HCT116 (cell line): ENCODE measurements at regions not wholly inside any gene's neighbourhood (a gene's known extent, or its start where the extent isn't known, plus 50 kb on each side); places are given as distances from the start of the nearest gene placed in this dataset.

ENCODE experiments used
- ATAC-seq: fragments of 200-7000 bp; cut with Tn5 transposase; 2 replicates; pipeline ENCODE4 v1.9.1; 2020; ENCODE audit warnings: mild to moderate bottlenecking, moderate library complexity
- BruUV-seq: library from RNA; stranded (reverse); fragments of 400-500 nt; replicated peaks from 2 replicates; lab custom pipeline; 2021; lab: Mats Ljungman, UMichigan
- CTCF ChIA-PET: fragments of 300-600 bp; sonication (Branson Sonifier 250); formaldehyde crosslinking; loops from one replicate; lab custom pipeline; 2021; ENCODE audit warnings: antibody characterized with exemption; lab: Charles Lee
- POLR2A ChIA-PET: fragments of 300-600, 350-600 bp; sonication (Branson Sonifier 250); formaldehyde crosslinking; loops from one replicate; lab custom pipeline; 2021; ENCODE audit warnings: antibody characterized with exemption; lab: Charles Lee
- RAD21 ChIA-PET, 2 experiments: fragments of 300-600 bp; sonication (Branson Sonifier 250); formaldehyde crosslinking; loops; one replicate each; lab custom pipeline; 2023; ENCODE audit warnings: low total read pairs in 2 of 2; ENCODE audit not compliant: uncharacterized antibody in 2 of 2, unreplicated experiment in 2 of 2, low non-redundant PET in 1 of 2; lab: Charles Lee
- DNase-seq: peaks from one replicate; pipeline ENCODE4 v3.0.0-alpha.2; 2010; ENCODE audit warnings: low read depth, low spot score
- H2AFZ ChIP-seq: fragments of 200-600 bp; shearing (Covaris generic), sonication (generic); 2 replicates; pipeline ENCODE4 v1.6.1; 2017; ENCODE audit warnings: low read depth, mixed run types, mixed read lengths, antibody characterized with exemption, low read length; ENCODE audit not compliant: poor library complexity, severe bottlenecking
- H3K27ac ChIP-seq: 2 replicates; pipeline ENCODE4 v1.5.1; 2012; ENCODE audit warnings: low read depth, low read length
- H3K27me3 ChIP-seq: fragments of 200-600 bp; sonication (generic); 2 replicates; pipeline ENCODE4 v1.6.1; 2016; ENCODE audit warnings: mixed run types, low read length, mixed read lengths; ENCODE audit not compliant: insufficient read depth
- H3K36me3 ChIP-seq, 2 experiments: fragments of 200-500 bp in 1 of 2; fragments of 200-600 bp in 1 of 2; sonication (Bioruptor generic) in 1 of 2; sonication (generic) in 1 of 2; 2 replicates each; pipeline versions ENCODE4 v1.5.1 to v1.6.1; 2014 to 2016; ENCODE audit warnings: low read length in 2 of 2, inconsistent platforms in 1 of 2, mixed read lengths in 1 of 2, mixed run types in 1 of 2; ENCODE audit not compliant: insufficient read depth in 2 of 2, control insufficient read depth in 1 of 2
- H3K4me1 ChIP-seq, 2 experiments: fragments of 200-600 bp in 1 of 2; sonication (generic) in 1 of 2; 2 replicates each; pipeline versions ENCODE4 v1.5.1 to v1.6.1; 2012 to 2017; ENCODE audit warnings: low read length in 2 of 2, inconsistent platforms in 1 of 2, mild to moderate bottlenecking in 1 of 2, mixed read lengths in 1 of 2, mixed run types in 1 of 2, moderate library complexity in 1 of 2; ENCODE audit not compliant: insufficient read depth in 2 of 2, control insufficient read depth in 1 of 2
- H3K4me2 ChIP-seq: fragments of 200-600 bp; sonication (generic); 2 replicates; pipeline ENCODE4 v1.6.1; 2017; ENCODE audit warnings: mixed run types, low read length, mixed read lengths
- H3K4me3 ChIP-seq, 2 experiments: fragments of 200-600 bp in 1 of 2; sonication (generic) in 1 of 2; replicated peaks in 1 of 2; 2 replicates each; pipeline ENCODE4 v1.5.1; 2011 to 2016; ENCODE audit warnings: low read length in 2 of 2, control low read depth in 1 of 2, low read depth in 1 of 2, mild to moderate bottlenecking in 1 of 2, mixed read lengths in 1 of 2, mixed run types in 1 of 2
- H3K79me2 ChIP-seq: fragments of 200-600 bp; sonication (generic); 2 replicates; pipeline ENCODE4 v1.6.1; 2017; ENCODE audit warnings: mild to moderate bottlenecking, mixed run types, low read length, moderate library complexity, mixed read lengths; ENCODE audit not compliant: insufficient read depth
- H3K9ac ChIP-seq: fragments of 200-600 bp; sonication (generic); 2 replicates; pipeline ENCODE4 v1.6.1; 2016; ENCODE audit warnings: low read length, mixed read lengths
- H3K9me2 ChIP-seq: fragments of 200-600 bp; sonication (generic), shearing (Covaris generic); 2 replicates; pipeline ENCODE4 v1.6.1; 2017; ENCODE audit warnings: mixed run types, mild to moderate bottlenecking, moderate library complexity; ENCODE audit not compliant: insufficient read depth
- H3K9me3 ChIP-seq, 2 experiments: fragments of 200-500 bp in 1 of 2; fragments of 200-600 bp in 1 of 2; sonication (Bioruptor generic) in 1 of 2; sonication (generic) in 1 of 2; 2 replicates each; pipeline ENCODE4 v1.6.1; 2014 to 2017; ENCODE audit warnings: low read length in 2 of 2, mixed read lengths in 2 of 2, inconsistent platforms in 1 of 2, low read depth in 1 of 2, mild to moderate bottlenecking in 1 of 2, mixed run types in 1 of 2, moderate library complexity in 1 of 2; ENCODE audit not compliant: control insufficient read depth in 1 of 2, insufficient read depth in 1 of 2
- H4K20me1 ChIP-seq: fragments of 200-600 bp; sonication (generic), shearing (Covaris generic); 2 replicates; pipeline ENCODE4 v1.6.1; 2017; ENCODE audit warnings: mixed run types, mild to moderate bottlenecking, moderate library complexity; ENCODE audit not compliant: insufficient read depth
- EGR1 ChIP-seq: IDR thresholded peaks from 2 replicates; pipeline ENCODE4 v1.6.1; 2012; ENCODE audit warnings: low read depth
- ELF1 ChIP-seq: IDR thresholded peaks from 2 replicates; pipeline ENCODE4 v1.6.1; 2012; ENCODE audit warnings: low read depth, borderline replicate concordance
- EZH2 ChIP-seq: fragments of 200-600 bp; sonication (generic); IDR thresholded peaks from 2 replicates; pipeline ENCODE4 v1.6.1; 2017; ENCODE audit warnings: antibody characterized with exemption, mixed run types
- POLR2A ChIP-seq: IDR thresholded peaks from 2 replicates; pipeline ENCODE4 v1.7.0; 2011; ENCODE audit warnings: borderline replicate concordance; ENCODE audit not compliant: insufficient read depth, insufficient read length; ENCODE audit errors: extremely low read depth
- RAD21 ChIP-seq: IDR thresholded peaks from 2 replicates; pipeline ENCODE4 v1.6.1; 2012; ENCODE audit warnings: low read depth, mild to moderate bottlenecking
- SIN3A ChIP-seq: IDR thresholded peaks from 2 replicates; pipeline ENCODE4 v1.6.1; 2012; ENCODE audit warnings: low read depth
- SRF ChIP-seq: IDR thresholded peaks from 2 replicates; pipeline ENCODE4 v1.6.1; 2012; ENCODE audit warnings: low read depth
- TCF7L2 ChIP-seq: IDR thresholded peaks from 2 replicates; pipeline ENCODE4 v1.7.0; 2011; ENCODE audit warnings: borderline replicate concordance, inconsistent platforms; ENCODE audit not compliant: insufficient read depth, insufficient read length; ENCODE audit errors: extremely low read depth
- intact Hi-C: fragments of 100-400 bp; cut with micrococcal nuclease; formaldehyde crosslinking; loops from 2 replicates; pipeline ENCODE4 v1.10.0; 2022
- TF ChIP-seq, protein P1 (sequence below): IDR thresholded peaks from 2 replicates; pipeline ENCODE4 v1.6.1; 2012; ENCODE audit warnings: low read depth
- TF ChIP-seq, protein P2 (sequence below): IDR thresholded peaks from 2 replicates; pipeline ENCODE4 v1.6.1; 2011; ENCODE audit warnings: mild to moderate bottlenecking, low read length, moderate library complexity; ENCODE audit not compliant: insufficient replicate concordance; ENCODE audit errors: extremely low read depth

DNA sequence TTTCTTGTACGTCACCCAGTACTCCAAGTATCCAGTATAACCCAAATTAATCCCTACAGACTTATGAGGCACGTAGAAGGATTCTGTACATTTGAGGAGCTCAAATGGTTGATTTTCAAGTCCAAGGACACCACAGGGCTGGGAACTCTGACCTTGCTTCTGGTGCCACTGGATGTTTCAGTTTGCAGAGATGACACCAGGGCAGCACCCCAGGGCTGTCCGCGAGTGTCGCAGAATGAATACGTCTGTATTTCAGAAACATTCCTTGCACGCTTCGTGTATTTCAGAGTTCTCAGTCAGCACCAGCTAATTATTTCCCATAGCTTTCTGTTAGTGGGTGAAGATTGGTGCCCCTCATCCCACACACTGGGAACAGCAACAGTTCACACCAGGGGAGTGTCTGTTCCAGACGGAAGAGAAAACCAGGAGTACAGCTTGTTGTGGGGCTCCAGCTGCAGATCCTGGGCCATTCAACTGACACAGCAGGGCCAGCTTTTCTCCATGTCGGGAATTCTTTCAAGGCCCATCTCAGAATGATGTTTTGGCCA lies 159.2 kb downstream of the RHOU start:
- Histone ChIP-seq H3K4me2 (no peak overlapping the region), H3K9me3 (no peaks in the 10 kb centered on the region), H3K36me3 (no peaks in the 10 kb centered on the region), H3K4me1 (no peaks in the 10 kb centered on the region), H4K20me1 (no peaks in the 10 kb centered on the region), H3K9ac (no peak overlapping the region), H2AFZ (no peak overlapping the region), H3K27ac (no peak overlapping the region), H3K27me3 (no peaks in the 10 kb centered on the region), H3K4me3 (no peak overlapping the region), H3K79me2 (no peaks in the 10 kb centered on the region), H3K9me2 (no peaks in the 10 kb centered on the region)
- BruUV-seq = no TSS peak
- RAD21 ChIA-PET = no interaction called here
- TF ChIP-seq RAD21 (no peak), EGR1 (no peak), SIN3A (no peak), SRF (no peak), POLR2A (no peak), TCF7L2 (no peak), EZH2 (no peak), ELF1 (no peak)
- TF ChIP-seq, protein P1, sequence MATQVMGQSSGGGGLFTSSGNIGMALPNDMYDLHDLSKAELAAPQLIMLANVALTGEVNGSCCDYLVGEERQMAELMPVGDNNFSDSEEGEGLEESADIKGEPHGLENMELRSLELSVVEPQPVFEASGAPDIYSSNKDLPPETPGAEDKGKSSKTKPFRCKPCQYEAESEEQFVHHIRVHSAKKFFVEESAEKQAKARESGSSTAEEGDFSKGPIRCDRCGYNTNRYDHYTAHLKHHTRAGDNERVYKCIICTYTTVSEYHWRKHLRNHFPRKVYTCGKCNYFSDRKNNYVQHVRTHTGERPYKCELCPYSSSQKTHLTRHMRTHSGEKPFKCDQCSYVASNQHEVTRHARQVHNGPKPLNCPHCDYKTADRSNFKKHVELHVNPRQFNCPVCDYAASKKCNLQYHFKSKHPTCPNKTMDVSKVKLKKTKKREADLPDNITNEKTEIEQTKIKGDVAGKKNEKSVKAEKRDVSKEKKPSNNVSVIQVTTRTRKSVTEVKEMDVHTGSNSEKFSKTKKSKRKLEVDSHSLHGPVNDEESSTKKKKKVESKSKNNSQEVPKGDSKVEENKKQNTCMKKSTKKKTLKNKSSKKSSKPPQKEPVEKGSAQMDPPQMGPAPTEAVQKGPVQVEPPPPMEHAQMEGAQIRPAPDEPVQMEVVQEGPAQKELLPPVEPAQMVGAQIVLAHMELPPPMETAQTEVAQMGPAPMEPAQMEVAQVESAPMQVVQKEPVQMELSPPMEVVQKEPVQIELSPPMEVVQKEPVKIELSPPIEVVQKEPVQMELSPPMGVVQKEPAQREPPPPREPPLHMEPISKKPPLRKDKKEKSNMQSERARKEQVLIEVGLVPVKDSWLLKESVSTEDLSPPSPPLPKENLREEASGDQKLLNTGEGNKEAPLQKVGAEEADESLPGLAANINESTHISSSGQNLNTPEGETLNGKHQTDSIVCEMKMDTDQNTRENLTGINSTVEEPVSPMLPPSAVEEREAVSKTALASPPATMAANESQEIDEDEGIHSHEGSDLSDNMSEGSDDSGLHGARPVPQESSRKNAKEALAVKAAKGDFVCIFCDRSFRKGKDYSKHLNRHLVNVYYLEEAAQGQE = no peak
- TF ChIP-seq, protein P2, sequence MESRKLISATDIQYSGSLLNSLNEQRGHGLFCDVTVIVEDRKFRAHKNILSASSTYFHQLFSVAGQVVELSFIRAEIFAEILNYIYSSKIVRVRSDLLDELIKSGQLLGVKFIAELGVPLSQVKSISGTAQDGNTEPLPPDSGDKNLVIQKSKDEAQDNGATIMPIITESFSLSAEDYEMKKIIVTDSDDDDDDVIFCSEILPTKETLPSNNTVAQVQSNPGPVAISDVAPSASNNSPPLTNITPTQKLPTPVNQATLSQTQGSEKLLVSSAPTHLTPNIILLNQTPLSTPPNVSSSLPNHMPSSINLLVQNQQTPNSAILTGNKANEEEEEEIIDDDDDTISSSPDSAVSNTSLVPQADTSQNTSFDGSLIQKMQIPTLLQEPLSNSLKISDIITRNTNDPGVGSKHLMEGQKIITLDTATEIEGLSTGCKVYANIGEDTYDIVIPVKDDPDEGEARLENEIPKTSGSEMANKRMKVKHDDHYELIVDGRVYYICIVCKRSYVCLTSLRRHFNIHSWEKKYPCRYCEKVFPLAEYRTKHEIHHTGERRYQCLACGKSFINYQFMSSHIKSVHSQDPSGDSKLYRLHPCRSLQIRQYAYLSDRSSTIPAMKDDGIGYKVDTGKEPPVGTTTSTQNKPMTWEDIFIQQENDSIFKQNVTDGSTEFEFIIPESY = no peak
- intact Hi-C loops = no loop called here
- ATAC-seq = no peak
- POLR2A ChIA-PET = no interaction called here
- CTCF ChIA-PET = no interaction called here
- no peak for DNase-seq
